ENCODE measurements at regions not wholly inside any gene's neighbourhood (a gene's known extent, or its start where the extent isn't known, plus 50 kb on each side); places are given as distances from the start of the nearest gene placed in this dataset.

GRCh38 chr21:21614966-21615365, 616.8 kb downstream of the NCAM2 start:
- H3K36me3 ChIP-seq: no peaks in the 10 kb centered on the region
- H3K4me2 ChIP-seq: no peak overlapping the region
- no peak for DNase-seq (ENCODE audit: low spot score)
- H3K27me3 ChIP-seq: no peaks in the 10 kb centered on the region
- Mint-ChIP-seq H3K4me3 (no peak overlapping the region), H3K36me3 (no peaks in the 10 kb centered on the region), H3K27ac (no peak overlapping the region), H3K9me3 (no peaks in the 10 kb centered on the region), H3K27me3 (ENCODE audit: insufficient read depth, low read depth) (peaks cover 2% of the 10 kb centered on the region), H3K4me1 (peaks cover 8% of the 10 kb centered on the region)
- H3K9me3 ChIP-seq (ENCODE audit: low read depth): no peaks in the 10 kb centered on the region
- H2AFZ ChIP-seq (replicated peaks): peak overlapping the region; percentile 63
- peaks cover 16% of the 10 kb centered on the region for H3K4me1 ChIP-seq
- no peaks in the 10 kb centered on the region for H4K20me1 ChIP-seq (ENCODE audit: low read depth)
- H3K27ac ChIP-seq: no peak overlapping the region
- no peaks in the 10 kb centered on the region for H3F3A ChIP-seq (ENCODE audit: low read depth)
- no peak overlapping the region for H3K9ac ChIP-seq
- no peaks in the 10 kb centered on the region for H3K79me2 ChIP-seq (ENCODE audit: low read depth)
- H3K4me3 ChIP-seq: no peak overlapping the region
- TF ChIP-seq CTCF (IDR thresholded peaks at IDR 0.05) (no peak), EZH2 (IDR thresholded peaks at IDR 0.05) (no peak), EZH2phosphoT487 (IDR thresholded peaks at IDR 0.05) (no peak)

- no peaks in the 10 kb centered on the region for H3K36me3 Mint-ChIP-seq
- TF ChIP-seq EZH2phosphoT487 (IDR thresholded peaks at IDR 0.05): no peak
- no peak for TF ChIP-seq CTCF (IDR thresholded peaks at IDR 0.05)
- TF ChIP-seq EZH2 (IDR thresholded peaks at IDR 0.05): no peak
- H4K20me1 ChIP-seq (ENCODE audit: low read depth): no peaks in the 10 kb centered on the region
- no peaks in the 10 kb centered on the region for H3K27me3 ChIP-seq
- H3K4me1 Mint-ChIP-seq: peaks cover 15% of the 10 kb centered on the region
- H3K27ac Mint-ChIP-seq: no peak overlapping the region
- H2AFZ ChIP-seq (replicated peaks): no peak overlapping the region
- no peaks in the 10 kb centered on the region for H3K9me3 ChIP-seq (ENCODE audit: low read depth)
- no peak overlapping the region for H3K4me3 ChIP-seq
- DNase-seq (ENCODE audit: low spot score): no peak
- no peaks in the 10 kb centered on the region for H3K36me3 ChIP-seq
- no peak overlapping the region for H3K9ac ChIP-seq
- H3K27ac ChIP-seq: no peak overlapping the region
- H3K79me2 ChIP-seq (ENCODE audit: low read depth): no peaks in the 10 kb centered on the region
- no peak overlapping the region for H3K4me2 ChIP-seq
- no peaks in the 10 kb centered on the region for H3K4me1 ChIP-seq
- no peaks in the 10 kb centered on the region for H3K9me3 Mint-ChIP-seq
- H3F3A ChIP-seq (ENCODE audit: low read depth): no peaks in the 10 kb centered on the region
- H3K4me3 Mint-ChIP-seq: no peak overlapping the region
- peaks cover 2% of the 10 kb centered on the region for H3K27me3 Mint-ChIP-seq (ENCODE audit: insufficient read depth, low read depth)
Observed at GRCh38 chr21:21622460-21623234, 624.4 kb downstream of the NCAM2 start.

GRCh38 chr21:21624674-21625073, 626.5 kb downstream of the NCAM2 start:
- no peak overlapping the region for H3K4me2 ChIP-seq

More at GRCh38 chr21:21624674-21625073, 626.5 kb downstream of the NCAM2 start:
- Histone ChIP-seq H3K36me3 (no peaks in the 10 kb centered on the region), H3K4me3 (no peak overlapping the region), H3K27ac (no peak overlapping the region), H3K4me1 (no peaks in the 10 kb centered on the region), H3K9ac (no peak overlapping the region), H3K79me2 (ENCODE audit: low read depth) (no peaks in the 10 kb centered on the region), H3F3A (ENCODE audit: low read depth) (no peaks in the 10 kb centered on the region), H3K27me3 (no peaks in the 10 kb centered on the region), H4K20me1 (ENCODE audit: low read depth) (no peaks in the 10 kb centered on the region), H3K9me3 (ENCODE audit: low read depth) (no peaks in the 10 kb centered on the region), H2AFZ (replicated peaks) (no peak overlapping the region)
- Mint-ChIP-seq H3K4me1 (peaks cover 11% of the 10 kb centered on the region), H3K27me3 (ENCODE audit: insufficient read depth, low read depth) (no peaks in the 10 kb centered on the region), H3K9me3 (no peaks in the 10 kb centered on the region), H3K27ac (no peak overlapping the region), H3K4me3 (no peak overlapping the region), H3K36me3 (no peaks in the 10 kb centered on the region)
- TF ChIP-seq EZH2phosphoT487 (IDR thresholded peaks at IDR 0.05) (no peak), EZH2 (IDR thresholded peaks at IDR 0.05) (no peak), CTCF (IDR thresholded peaks at IDR 0.05) (no peak)
- DNase-seq (ENCODE audit: low spot score): no peak

All from neural progenitor cell (in vitro differentiated cells).